AG04450 (cell line): ENCODE measurements at regions not wholly inside any gene's neighbourhood (a gene's known extent, or its start where the extent isn't known, plus 50 kb on each side); places are given as distances from the start of the nearest gene placed in this dataset.

Source experiments
- CTCF ChIA-PET: fragments of 300-600, 350-600 bp; formaldehyde crosslinking; extraction: SDS; loops from one replicate; lab custom pipeline; 2022; ENCODE audit warnings: antibody characterized with exemption, inconsistent platforms; lab: Charles Lee
- POLR2A ChIA-PET: fragments of 350-600 bp; formaldehyde crosslinking; extraction: SDS; loops from one replicate; lab custom pipeline; 2021; ENCODE audit warnings: antibody characterized with exemption, inconsistent platforms; lab: Yijun Ruan, JAX
- DNase-seq: peaks from one replicate; pipeline ENCODE4 v3.0.0-alpha.2; 2011; ENCODE audit warnings: low read depth, low spot score
- H3K27ac ChIP-seq: one replicate; pipeline ENCODE4 v1.5.1; 2012; ENCODE audit warnings: low read depth, low read length, control low read depth
- H3K27me3 ChIP-seq: one replicate; pipeline ENCODE4 v1.6.0; 2012; ENCODE audit warnings: low read length; ENCODE audit not compliant: control insufficient read depth, insufficient read depth
- H3K4me3 ChIP-seq: 2 replicates; pipeline ENCODE4 v1.5.1; 2011; ENCODE audit warnings: mild to moderate bottlenecking, low read depth, low read length, control low read depth
- H3K9me3 ChIP-seq: 2 replicates; pipeline ENCODE4 v1.5.1; 2012; ENCODE audit warnings: low read length; ENCODE audit not compliant: control insufficient read depth, insufficient read depth
- CTCF ChIP-seq: IDR thresholded peaks from 2 replicates; pipeline ENCODE4 v1.5.1; 2011; ENCODE audit warnings: low read depth, low read length, control low read depth, inconsistent platforms

- no peaks in the 10 kb centered on the region for H3K27me3 ChIP-seq
- ChIA-PET CTCF (no interaction called here), POLR2A (no interaction called here)
- no peaks in the 10 kb centered on the region for H3K9me3 ChIP-seq
- no peak for TF ChIP-seq CTCF
- no peak overlapping the region for H3K4me3 ChIP-seq
- H3K27ac ChIP-seq: no peak overlapping the region
- DNase-seq: no peak
These were observed 977.2 kb downstream of the CDH11 start for GRCh38 chr16:64144617-64145016.

- Histone ChIP-seq H3K27me3 (no peaks in the 10 kb centered on the region), H3K9me3 (no peaks in the 10 kb centered on the region), H3K27ac (no peak overlapping the region), H3K4me3 (no peak overlapping the region)
- CTCF ChIA-PET: no interaction called here
- POLR2A ChIA-PET: no interaction called here
- no peak for DNase-seq
- no peak for TF ChIP-seq CTCF
These were observed 983.2 kb downstream of the CDH11 start for GRCh38 chr16:64138621-64139020.

GRCh38 chr16:64138006-64138405 lies 983.9 kb downstream of the CDH11 start:
- Histone ChIP-seq H3K9me3 (no peaks in the 10 kb centered on the region), H3K4me3 (no peak overlapping the region), H3K27ac (no peak overlapping the region), H3K27me3 (no peaks in the 10 kb centered on the region)
- CTCF ChIA-PET: no interaction called here
- DNase-seq: no peak
- POLR2A ChIA-PET: no interaction called here
- TF ChIP-seq CTCF: no peak

- CTCF ChIA-PET: no interaction called here
- Histone ChIP-seq H3K27me3 (no peaks in the 10 kb centered on the region), H3K4me3 (no peak overlapping the region), H3K27ac (no peak overlapping the region), H3K9me3 (no peaks in the 10 kb centered on the region)
- POLR2A ChIA-PET: no interaction called here
- no peak for TF ChIP-seq CTCF
- no peak for DNase-seq
These were observed 985.1 kb downstream of the CDH11 start for GRCh38 chr16:64136743-64137142.

- H3K4me3 ChIP-seq: no peak overlapping the region
- ChIA-PET CTCF (no interaction called here), POLR2A (no interaction called here)
- H3K27ac ChIP-seq: no peak overlapping the region
- TF ChIP-seq CTCF: no peak
- no peak for DNase-seq
- H3K27me3 ChIP-seq: no peaks in the 10 kb centered on the region
- no peaks in the 10 kb centered on the region for H3K9me3 ChIP-seq
These were observed 985.5 kb downstream of the CDH11 start for GRCh38 chr16:64136314-64136713.
